HepG2 (cell line): ENCODE measurements at regions not wholly inside any gene's neighbourhood (a gene's known extent, or its start where the extent isn't known, plus 50 kb on each side); places are given as distances from the start of the nearest gene placed in this dataset.

Experiments used
- KDM5A ChIP-seq: fragments of 200-600 bp; sonication (generic); IDR thresholded peaks from 2 replicates; pipeline ENCODE4 v1.7.0; 2018; ENCODE audit warnings: antibody characterized with exemption, mild to moderate bottlenecking, low read length, borderline replicate concordance
- MYC ChIP-seq: sonication (generic); formaldehyde crosslinking; IDR thresholded peaks from 2 replicates; pipeline ENCODE4 v1.9.0; 2021; ENCODE audit warnings: missing genetic modification reagents, borderline replicate concordance
- TCF7L2 ChIP-seq: IDR thresholded peaks from 2 replicates; pipeline ENCODE4 v1.6.1; 2011; ENCODE audit warnings: mild to moderate bottlenecking, low read depth, low read length, moderate library complexity
- ZNF234 ChIP-seq: sonication (generic); formaldehyde crosslinking; conservative IDR thresholded peaks from 2 replicates; pipeline ENCODE4 v1.5.1; 2020; ENCODE audit warnings: mild to moderate bottlenecking, missing genetic modification reagents
- ZNF274 ChIP-seq: sonication (generic); formaldehyde crosslinking; IDR thresholded peaks from 2 replicates; pipeline ENCODE4 v1.5.1; 2020; ENCODE audit warnings: mild to moderate bottlenecking, missing genetic modification reagents
- TF ChIP-seq, protein P1 (sequence below): sonication (generic); formaldehyde crosslinking; IDR thresholded peaks from 2 replicates; pipeline ENCODE4 v1.5.0; 2020; ENCODE audit warnings: mild to moderate bottlenecking, missing genetic modification reagents, moderate library complexity

DNA sequence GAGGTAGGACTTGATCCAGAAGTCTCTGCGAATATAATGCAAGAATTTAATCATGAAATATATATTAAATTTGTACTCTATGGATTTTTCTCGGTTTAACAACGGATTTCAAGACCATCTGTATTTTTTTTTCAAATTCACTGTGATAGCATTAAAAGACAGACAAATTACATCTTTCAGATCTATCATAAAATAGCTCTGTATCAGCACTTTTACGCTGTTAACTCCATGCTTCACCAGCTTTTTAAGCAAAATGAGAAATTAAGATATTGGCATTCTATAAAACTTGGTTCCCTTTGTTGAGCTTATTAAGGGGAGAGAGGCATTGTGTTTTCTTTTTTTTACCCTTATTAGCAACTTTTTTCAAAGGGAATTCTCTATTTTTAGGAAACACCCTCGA, 1377.6 kb upstream of the NXPH2 start:
- no peak for TF ChIP-seq MYC (CRISPR knock-in tag)
- no peak for TF ChIP-seq KDM5A
- TF ChIP-seq ZNF274 (CRISPR knock-in tag) = no peak
- TF ChIP-seq, protein P1, sequence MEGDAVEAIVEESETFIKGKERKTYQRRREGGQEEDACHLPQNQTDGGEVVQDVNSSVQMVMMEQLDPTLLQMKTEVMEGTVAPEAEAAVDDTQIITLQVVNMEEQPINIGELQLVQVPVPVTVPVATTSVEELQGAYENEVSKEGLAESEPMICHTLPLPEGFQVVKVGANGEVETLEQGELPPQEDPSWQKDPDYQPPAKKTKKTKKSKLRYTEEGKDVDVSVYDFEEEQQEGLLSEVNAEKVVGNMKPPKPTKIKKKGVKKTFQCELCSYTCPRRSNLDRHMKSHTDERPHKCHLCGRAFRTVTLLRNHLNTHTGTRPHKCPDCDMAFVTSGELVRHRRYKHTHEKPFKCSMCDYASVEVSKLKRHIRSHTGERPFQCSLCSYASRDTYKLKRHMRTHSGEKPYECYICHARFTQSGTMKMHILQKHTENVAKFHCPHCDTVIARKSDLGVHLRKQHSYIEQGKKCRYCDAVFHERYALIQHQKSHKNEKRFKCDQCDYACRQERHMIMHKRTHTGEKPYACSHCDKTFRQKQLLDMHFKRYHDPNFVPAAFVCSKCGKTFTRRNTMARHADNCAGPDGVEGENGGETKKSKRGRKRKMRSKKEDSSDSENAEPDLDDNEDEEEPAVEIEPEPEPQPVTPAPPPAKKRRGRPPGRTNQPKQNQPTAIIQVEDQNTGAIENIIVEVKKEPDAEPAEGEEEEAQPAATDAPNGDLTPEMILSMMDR (CRISPR knock-in tag) = no peak
- no peak for TF ChIP-seq ZNF234 (CRISPR knock-in tag)
- TF ChIP-seq TCF7L2 = no peak
